HG02588 (cell line): ENCODE measurements at regions not wholly inside any gene's neighbourhood (a gene's known extent, or its start where the extent isn't known, plus 50 kb on each side); places are given as distances from the start of the nearest gene placed in this dataset.
"Not testable (repeated sequence)": the region's sequence is repeated elsewhere in the genome, so short reads cannot be mapped to it uniquely, and the experiment has no call there.

Experiments
- ATAC-seq: cut with Tn5 transposase; IDR thresholded peaks from one replicate; pipeline ENCODE4 v1.9.1; 2021; ENCODE audit warnings: mild to moderate bottlenecking, moderate library complexity; ENCODE audit not compliant: unreplicated experiment

DNA sequence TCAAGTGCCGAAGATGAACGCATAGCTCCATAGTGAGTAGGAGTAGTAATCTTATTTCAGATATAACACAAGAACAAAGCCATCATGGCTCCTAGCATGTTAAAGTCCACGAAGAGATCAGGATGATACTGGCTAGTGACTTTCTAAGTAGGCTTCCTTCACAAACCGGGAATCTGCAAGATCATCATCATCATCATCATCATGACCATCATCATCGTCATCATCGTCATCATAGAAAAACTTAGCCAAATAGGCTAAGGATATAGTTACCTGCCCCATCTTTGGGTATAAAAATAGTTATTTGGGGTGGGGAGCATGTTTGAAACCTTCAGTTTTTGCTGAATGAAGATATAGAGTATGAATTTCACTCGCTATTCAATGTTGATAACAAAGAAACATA is 57.9 kb downstream of the PYDC2 start:
- no peak for ATAC-seq

DNA sequence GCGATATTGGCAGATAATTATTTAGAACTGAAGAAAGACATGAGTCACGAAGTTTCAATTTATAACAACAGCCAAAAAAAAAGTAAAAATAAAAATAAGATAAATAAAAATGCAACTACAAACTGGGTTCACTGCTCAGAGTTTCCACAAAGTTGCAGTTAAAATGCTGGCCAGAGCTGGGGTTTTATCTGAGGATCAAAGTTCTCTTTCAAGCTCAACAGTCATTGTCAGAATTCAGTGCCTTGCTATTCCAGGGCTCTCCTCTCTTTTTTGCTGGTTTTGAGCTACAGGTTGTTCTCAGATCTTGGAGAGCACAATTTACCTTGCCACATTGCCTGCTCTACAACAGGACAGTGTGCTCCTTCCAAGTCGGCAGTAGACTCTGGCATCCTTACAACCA is 60.1 kb downstream of the PYDC2 start:
- ATAC-seq, result no peak

DNA sequence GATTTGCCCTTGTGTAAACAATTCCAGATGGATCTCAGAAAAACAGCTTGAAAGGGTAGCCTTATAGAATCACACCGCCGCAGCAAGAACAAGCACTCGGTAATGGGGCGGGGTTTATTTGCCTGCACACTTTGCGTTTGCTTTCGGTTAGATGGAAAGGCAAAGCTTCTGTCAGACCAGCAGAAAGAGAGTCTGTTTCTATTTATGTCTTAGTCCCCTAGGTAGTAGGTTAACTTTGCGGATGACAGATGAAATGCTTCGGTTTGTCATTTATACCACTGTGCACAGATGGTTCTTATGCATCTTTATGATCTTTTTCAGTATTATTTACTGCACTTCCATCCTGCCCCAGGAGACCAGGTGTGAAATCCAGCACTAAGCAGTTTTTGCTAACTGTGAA is 62.2 kb downstream of the PYDC2 start:
- ATAC-seq, result no peak

DNA sequence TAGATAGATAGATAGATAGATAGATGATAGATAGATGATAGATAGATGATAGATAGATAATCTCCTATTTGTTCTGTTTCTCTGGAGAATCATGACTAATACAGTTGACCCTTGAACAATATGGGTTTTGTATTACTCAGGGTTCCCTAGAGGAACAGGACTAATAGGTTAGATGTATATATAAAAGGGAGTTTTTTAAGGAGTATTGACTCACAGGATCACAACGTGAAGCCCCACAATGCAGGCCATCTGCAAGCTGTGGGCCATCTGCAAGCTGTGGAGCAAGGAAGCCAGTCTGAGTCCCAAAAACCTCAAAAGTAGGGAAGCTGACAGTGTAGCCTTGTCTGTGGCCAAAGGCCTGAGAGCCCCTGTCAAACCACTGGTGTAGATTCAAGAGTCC is 67.6 kb downstream of the PYDC2 start:
- no peak for ATAC-seq

DNA sequence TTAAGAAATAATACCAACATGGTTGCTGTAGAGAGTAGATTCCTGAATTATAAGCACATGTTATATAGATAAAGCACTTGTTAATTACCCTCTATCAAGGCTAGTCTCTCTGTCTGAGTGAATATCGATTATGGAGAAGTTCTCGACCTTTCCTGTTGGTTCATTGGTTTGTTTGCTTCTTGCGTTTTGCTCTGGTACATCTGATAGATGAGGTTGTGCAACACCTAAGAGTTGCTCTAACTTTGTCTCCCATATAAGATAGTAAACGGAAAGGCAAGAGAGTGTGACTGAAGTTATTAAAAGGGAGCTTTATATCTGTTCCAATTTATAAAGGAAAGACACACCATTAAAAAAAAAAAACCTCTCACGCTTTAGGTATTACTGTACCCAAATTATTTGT is 69.0 kb downstream of the PYDC2 start:
- no peak for ATAC-seq

DNA sequence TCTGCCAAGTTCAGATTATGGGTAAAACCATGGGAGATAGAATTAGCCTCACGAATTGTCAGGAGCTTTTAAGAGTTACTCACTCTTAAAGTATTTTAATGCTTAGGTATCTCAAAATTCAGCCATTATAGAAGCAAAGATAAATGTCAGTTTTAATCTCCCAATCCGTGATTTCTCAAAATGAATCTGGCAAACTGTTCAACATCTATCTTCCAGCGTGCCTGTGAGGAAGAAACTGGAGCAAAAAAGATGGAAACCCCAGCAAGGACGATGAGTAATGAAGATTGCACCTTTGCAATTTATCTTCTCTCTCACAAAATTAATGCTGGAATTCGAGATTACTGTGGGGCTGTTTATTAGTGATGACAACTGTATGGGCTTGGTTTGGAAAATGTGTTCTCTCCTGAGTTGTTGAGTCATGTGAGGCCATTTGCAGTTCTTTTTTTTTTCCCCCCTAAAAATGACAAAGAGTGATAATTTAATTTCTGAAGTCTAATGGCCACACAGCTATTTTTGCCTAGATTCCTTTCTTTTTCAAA is 70.5 kb downstream of the PYDC2 start:
- no peak for ATAC-seq

DNA sequence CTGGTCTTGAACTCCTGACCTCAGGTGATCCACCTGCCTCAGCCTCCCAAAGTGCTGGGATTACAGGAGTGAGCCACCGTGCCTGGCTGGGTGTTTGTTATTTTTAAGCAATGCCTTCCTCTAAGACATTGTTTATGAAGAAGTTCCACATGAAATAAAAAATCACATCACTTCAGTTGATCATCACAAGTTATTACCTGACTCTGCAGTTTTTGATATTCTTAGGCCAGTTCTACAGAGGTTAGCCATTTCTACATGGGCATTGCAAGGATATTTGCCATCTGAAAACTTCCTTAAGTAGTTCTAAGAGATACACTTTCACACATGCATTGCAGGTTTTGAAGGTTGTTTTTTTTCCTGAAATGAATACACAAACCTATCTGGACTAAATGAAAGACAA is 82.1 kb downstream of the PYDC2 start:
- no peak for ATAC-seq

DNA sequence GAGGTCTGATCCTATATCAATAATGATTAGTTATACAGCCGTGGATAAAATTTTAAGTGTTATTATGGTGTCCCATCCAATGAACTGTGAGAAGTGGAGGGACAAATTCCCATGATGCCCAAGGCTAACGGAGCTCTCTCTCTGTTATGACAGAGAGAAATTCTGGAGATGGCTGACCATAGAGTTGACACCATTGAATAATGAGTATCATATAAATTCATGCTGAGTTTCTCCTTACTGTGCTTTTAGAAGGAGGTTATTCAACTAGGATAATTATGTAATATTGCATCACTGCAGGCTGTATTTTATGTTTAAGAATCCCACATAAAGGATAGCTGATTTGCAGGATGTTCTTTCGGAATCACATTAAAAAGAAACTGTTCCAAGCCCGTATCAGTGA is 82.9 kb downstream of the PYDC2 start:
- ATAC-seq, result no peak

DNA sequence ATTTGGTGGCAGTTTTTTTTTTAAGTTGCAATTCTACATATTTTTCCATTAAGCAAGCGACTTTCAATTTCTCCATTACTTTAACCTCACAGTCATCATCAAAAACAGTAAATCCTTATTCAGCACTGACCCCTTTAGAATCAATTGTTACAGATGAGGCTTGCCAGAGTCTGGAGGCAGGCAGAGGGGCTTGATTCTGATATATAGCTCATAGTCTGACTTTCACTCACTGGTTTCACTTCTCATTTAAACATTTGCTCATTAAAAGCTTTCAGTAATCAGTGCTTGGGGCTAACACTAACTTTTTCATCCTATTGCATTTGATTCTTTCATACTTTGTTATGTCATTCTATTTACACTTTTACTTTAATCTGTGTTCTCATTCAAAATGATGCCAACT is 88.4 kb downstream of the PYDC2 start:
- no peak for ATAC-seq

DNA sequence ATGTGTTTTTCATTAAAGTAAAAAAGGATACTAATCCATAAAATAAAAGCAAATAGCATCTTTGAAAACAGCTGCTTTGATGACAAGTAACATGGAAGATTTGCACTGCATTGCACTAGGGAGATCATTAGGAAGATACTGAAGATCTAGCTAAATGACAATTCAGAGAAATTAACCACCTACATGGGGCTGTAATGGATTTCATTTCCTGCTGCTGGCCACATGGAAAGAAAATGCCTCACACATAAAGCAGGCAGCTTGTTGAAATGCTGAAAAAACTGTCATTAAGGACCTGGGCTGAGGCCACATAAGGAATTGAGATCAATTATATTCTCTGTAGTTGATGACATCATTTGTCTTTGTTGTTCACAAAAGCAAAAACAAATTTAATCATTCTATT is 94.1 kb downstream of the PYDC2 start:
- ATAC-seq, result no peak

DNA sequence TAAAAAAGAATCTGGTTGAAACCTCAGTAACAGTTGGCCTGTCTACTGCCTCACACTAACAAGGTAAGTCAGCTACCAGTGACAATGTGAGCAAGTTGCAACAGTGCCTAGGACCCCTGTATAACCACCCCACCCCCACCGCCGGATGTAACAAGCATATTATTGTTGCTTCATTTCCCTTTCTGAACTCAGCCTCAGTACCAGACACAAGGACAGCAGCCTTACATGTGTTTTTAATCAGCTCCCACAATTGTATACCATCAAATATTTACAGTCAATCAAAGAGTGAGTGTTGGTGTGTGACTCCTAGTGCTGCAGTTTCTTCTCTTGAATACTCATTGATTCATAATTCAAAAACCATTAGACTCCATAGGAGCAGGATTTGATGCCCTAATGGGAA is 96.4 kb downstream of the PYDC2 start:
- no peak for ATAC-seq

DNA sequence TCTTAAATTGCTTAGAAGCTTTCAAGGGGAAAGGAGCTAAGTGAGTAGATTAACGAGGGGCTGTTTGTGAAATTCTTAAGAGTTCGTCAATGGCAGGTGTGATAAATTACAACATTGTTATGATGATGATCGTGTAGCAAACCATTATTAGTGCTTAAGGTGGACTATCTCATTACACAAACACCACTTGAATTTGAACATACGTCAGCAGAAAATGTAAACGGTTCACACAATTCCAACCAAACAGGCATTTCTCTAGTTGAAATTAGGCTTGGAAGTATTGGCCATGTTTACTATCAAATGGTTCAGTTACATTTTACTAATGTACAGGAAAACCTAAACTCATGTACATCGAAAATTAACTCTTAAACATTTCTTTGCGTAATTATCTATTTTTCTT is 102.8 kb downstream of the PYDC2 start:
- ATAC-seq, result no peak

DNA sequence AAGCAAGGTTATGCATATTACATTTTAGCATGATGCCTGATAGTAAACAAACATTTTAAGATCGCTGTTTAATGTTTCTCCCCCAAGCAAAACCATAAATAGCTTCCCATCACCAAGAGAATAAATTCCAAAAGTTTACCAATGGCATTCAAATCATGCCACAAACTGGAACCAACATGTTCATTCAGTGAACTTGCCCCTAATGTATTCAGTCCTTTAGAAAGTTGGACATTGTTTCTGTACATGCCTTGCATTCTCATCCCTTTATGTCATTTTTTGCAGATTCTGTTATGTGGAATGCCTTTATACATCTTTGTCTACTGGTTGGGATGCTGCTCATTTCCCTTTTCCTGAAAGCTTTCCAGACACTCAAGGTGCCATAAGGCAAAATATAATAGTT is 105.5 kb downstream of the PYDC2 start:
- no peak for ATAC-seq

DNA sequence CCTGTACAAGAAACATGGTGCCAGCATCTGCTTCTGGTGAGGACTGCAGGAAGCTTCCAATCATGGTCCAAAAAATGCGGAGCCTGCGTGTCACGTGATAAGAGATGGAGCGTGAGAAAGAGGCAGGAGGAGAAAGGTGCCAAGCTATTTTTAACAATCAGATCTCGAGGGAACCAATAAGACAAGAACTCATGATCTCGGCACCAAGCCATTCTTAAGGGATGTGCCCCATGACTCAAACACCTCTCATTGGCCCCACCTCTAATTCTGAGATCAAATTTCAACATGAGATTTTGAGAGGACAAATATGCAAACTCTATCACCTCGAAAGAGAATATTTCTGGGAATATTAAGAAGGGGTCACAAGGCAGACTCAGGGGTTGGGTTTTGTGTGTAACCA is 107.2 kb downstream of the PYDC2 start:
- ATAC-seq, result no peak

DNA sequence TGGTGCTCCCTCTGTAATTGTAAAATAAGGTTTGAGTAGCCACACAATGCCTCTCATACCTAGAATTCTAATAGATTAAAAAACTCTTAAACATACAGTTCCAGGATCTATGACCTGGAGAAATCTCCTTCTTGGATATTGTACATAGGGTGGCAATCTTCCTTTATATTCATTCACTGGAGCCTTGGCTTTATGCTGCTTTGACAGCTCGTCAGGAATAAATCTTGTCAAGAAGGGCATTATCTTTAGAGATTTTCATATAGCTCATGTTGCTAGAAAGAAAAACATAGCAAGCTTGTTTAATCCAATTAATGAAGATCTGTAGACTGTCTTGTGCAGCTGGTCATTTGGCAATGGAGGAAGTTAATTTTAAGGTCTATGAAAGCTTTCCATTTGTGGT is 131.1 kb downstream of the PYDC2 start:
- ATAC-seq, result no peak

DNA sequence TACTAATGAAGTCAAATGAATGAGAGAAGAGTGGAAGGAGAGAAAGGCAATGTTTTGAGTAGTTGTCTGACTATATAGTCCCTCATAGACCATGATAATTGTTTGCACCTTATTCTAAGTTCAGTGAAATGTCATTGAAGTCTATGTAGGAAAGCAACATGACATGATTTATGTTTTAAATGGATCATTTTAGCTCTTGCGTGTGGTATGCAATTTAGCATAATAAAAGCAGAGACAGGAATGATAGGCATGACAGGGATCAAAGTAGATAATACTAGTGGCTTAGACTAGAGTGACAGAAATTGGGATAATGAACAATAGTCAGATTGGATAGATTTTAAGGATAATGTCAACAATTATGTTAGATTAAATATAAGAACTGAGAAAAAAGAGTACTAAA is 132.5 kb downstream of the PYDC2 start:
- ATAC-seq, result no peak

DNA sequence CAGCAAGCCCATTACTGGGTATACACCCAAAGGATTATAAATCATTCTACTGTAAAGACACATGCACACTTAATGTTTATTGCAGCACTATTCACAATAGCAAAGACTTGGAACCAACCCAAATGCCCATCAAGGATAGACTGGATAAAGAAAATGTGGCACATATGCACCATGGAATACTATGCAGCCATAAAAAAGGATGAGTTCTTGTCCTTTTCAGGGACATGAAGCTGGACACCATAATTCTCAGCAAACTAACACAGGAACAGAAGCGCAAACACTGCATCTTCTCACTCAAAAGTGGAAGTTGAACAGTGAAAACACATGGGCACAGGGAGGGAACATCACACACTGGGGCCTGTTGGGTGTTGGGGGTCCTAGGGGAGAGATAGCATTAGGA is 154.5 kb downstream of the PYDC2 start:
- not testable (repeated sequence) for ATAC-seq

DNA sequence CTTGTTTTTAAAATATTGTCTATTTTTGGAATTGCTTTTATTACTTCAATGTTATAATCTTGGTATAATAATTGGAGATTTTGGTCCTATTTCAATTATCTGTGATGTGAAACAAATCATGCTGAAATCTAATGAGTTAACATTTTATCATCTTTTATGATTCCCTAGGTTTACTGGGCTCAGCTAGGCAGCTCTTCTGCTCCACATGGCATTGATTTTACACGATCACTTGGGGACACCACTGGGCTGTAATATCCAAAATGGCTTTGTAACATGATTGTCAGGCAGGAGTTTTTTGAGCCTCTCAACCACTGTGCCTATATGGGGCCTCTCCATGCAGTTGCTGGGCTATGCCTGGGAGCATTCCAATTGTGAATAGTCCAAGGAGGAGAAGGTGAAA is 163.3 kb downstream of the PYDC2 start:
- no peak for ATAC-seq

DNA sequence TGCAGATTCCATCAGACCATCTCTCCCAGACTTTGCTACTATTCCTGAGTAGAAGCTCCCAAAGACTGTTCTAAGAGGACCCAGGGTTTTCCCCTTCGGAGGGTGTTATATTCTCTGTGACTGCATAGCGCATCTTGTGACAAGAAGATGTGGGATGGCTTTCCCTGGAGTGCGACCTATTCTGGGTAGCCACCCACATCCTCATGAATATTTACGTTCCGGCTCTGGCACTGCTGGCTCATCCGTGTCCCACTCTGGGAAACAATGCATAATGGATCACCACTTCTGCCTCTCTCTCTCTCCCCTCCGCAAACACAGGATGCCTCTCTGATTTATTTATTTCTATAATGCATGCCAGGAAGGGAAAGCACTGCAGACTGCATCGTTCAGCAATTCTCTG is 166.1 kb downstream of the PYDC2 start:
- ATAC-seq, result no peak

DNA sequence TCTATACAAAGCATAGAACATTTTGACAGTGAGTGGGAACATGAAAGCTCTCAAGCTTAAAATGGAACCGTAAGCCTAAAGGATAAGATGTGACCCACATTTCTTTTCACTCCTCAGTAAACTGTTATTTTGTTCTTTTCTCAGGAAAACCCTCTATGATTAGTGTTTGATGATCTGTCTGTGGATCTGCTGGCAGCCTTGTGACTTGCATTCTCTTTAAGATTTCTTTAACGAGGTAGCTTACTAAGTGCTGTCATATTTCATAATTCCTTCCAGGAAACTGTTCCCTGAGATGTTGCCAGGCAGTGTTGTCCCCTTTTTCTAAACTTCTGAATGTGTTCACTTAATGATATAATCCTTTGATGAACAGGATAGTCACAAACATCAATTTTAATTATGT is 167.6 kb downstream of the PYDC2 start:
- no peak for ATAC-seq

DNA sequence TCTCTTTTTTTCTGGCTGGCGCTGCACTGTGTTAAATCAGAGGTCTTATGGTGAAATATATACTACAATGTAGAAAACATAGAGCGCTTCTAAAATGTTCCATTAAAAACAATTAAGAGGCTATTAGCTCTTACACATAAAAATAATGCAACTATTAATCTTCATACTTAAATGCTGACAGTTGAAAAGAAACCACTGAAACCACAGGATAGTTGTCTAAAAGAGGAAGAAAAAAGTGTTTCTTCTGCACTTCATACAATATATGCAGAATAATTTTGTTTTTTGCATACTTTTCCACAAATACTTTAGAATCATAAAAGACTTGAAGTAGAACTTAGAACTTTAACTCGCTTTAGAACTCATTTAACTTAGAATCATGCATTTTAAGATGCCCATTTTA is 170.5 kb downstream of the PYDC2 start:
- no peak for ATAC-seq

DNA sequence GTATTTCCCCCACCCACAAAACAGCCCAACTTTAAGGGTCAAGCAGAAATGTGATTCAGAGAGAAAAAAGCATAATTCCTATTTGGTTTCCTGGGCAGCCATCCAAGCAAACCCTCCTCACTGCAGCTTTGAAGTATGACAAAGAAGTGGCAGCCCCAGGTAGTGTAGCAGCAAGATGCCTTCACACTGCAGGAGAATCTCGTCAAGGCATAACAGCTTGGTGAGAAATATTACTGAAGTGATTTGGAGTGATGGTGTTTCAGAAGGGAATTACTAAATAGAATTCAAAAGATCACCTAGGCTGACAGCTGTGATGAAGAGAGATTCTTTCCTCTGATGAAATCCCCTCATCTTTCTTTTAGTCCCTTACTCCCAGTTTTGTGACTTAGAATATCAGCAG is 173.9 kb downstream of the PYDC2 start:
- ATAC-seq, result no peak

DNA sequence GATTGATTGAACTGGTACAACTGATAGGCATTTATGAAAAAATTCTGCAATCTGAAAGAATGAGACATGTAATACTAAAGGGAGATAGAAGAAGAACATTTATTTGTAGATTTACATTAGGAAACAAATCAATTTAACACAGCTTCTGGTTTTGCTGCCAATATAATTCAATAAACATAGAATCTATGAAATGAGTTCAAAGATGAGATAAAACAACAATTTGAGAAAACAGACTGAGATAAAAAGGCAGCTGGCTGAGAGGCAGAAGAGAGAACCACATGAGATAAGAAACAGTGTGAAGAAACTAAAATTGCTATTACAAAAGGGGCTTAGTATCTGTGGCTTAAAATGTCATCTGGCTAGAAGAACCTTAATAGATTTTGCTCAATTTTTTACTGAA is 176.6 kb downstream of the PYDC2 start:
- ATAC-seq, result no peak

DNA sequence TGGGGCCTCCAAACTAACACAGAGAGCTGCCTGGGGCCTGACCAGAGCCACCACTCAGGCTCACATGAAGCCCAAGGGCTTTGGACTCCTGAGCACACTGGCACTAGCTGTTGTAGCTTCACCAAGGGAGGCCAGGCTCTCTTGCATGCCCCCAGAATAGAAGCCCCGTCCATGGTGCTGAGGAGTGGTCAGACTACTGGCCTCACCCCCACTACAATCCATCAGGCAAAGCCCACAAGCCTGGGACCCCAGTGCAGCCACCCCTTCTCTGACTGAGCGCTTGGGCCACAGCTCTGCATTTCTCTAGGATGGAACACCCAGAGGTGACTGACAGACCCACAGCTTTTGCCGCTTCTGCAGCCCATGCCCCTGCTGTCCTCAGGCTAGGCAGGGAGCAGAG is 180.8 kb downstream of the PYDC2 start:
- ATAC-seq, result no peak
